GM10266 (cell line): ENCODE measurements at regions not wholly inside any gene's neighbourhood (a gene's known extent, or its start where the extent isn't known, plus 50 kb on each side); places are given as distances from the start of the nearest gene placed in this dataset.

Source experiments
- DNase-seq: peaks from one replicate; pipeline ENCODE4 v3.0.0; 2012; ENCODE audit errors: extremely low spot score
- TF ChIP-seq, protein P1 (sequence below): IDR thresholded peaks from 2 replicates; pipeline ENCODE4 v1.5.1; 2012; ENCODE audit warnings: mild to moderate bottlenecking, low read depth; ENCODE audit not compliant: control insufficient read depth, insufficient read depth; ENCODE audit errors: missing control alignments

DNA sequence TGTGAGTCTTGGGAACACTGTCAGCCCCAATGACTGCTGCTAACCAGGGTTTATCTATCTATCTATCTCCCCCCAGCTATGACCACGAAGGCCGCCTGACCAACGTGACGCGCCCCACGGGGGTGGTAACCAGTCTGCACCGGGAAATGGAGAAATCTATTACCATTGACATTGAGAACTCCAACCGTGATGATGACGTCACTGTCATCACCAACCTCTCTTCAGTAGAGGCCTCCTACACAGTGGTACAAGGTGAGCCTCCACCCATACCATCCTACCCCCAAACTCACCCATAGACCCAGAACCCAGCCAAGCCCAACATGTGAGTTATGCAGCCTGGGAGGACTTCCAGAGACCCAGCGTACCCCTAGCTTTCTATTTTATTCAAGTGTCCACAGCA is 65.4 kb upstream of the WWC1 start:
- TF ChIP-seq, protein P1, sequence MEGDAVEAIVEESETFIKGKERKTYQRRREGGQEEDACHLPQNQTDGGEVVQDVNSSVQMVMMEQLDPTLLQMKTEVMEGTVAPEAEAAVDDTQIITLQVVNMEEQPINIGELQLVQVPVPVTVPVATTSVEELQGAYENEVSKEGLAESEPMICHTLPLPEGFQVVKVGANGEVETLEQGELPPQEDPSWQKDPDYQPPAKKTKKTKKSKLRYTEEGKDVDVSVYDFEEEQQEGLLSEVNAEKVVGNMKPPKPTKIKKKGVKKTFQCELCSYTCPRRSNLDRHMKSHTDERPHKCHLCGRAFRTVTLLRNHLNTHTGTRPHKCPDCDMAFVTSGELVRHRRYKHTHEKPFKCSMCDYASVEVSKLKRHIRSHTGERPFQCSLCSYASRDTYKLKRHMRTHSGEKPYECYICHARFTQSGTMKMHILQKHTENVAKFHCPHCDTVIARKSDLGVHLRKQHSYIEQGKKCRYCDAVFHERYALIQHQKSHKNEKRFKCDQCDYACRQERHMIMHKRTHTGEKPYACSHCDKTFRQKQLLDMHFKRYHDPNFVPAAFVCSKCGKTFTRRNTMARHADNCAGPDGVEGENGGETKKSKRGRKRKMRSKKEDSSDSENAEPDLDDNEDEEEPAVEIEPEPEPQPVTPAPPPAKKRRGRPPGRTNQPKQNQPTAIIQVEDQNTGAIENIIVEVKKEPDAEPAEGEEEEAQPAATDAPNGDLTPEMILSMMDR: no peak
- DNase-seq: no peak

DNA sequence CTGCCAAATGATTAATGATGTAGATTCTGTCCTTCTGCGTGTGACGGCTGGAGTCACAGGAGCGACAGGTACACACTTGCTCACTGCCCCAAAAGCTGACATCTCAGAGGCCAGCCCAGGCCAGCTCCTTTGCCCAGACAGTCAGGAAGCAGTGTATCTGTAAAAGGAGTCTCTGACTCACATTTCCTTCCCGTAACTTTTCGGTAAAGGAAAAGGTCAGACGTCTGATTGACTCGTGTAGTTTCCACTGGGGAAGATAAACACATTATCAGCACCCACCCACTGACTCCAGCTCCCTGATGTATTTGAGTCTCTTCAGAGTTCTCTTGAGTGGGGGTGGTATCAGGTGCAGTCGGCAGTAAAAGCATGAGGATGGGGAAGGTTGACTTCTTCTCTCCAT is 64.4 kb upstream of the WWC1 start:
- no peak for DNase-seq
- TF ChIP-seq, protein P1: no peak

DNA sequence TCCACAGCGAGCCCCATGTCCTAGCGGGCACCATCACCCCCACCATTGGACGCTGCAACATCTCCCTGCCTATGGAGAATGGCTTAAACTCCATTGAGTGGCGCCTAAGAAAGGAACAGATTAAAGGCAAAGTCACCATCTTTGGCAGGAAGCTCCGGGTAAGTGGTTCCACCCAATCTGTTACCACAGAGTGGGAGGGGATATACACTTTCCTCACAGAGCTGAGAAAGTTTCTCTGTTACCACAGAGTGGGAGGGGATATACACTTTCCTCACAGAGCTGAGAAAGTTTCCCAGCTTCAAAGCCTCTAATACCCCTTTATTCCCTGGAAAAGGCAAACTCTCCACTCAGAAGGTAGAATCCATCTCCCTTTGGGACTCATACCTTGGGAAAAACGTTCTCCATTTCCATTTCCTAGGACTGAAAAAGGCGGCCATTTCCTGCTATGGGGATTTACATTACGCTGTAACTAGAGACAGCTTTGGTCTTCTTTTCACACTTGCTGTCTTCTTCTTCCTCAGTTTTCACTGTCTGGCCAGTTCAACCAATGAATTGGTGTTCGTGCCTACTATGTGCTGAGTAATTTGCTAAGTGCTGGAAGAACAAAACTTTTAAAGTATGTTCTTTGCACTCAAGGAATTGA is 63.4 kb upstream of the WWC1 start:
- DNase-seq: peak; percentile 26
- TF ChIP-seq, protein P1: no peak

DNA sequence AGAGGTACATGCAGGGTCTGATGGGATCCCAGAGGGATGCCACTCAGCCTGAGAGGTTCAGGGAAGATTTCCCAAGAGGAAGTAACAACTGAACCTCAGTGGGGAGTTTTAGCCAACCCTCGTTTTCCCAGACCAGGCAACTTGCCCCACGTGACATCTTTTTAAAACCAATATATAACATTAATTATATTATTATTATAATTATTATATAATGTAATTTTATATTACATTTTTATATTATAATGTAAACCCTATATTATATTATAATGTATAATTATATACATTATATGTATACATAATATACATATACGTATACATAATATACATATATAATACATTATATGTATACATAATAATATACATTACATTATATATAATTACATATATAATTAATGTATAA is 62.8 kb upstream of the WWC1 start:
- no peak for DNase-seq
- TF ChIP-seq, protein P1: no peak

DNA sequence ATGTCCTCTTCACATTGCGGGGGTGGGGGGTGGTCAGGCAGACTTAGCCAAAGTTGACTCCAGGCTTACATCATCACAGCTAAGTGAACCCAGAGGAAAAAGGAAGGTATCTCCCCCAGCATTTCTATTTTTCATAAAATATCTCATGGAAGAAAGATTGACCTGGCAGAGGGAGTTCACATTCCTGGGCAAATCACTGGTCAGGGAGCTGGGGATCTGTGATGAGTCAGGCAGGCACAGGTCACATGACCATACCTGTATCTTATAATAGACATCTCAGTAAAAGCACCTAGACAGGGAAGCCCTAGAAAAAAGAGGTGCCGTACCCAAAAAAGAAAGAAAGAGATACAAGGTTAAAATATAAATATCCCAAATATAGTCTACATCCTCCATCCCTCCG is 57.3 kb upstream of the WWC1 start:
- no peak for DNase-seq
- TF ChIP-seq, protein P1: no peak

DNA sequence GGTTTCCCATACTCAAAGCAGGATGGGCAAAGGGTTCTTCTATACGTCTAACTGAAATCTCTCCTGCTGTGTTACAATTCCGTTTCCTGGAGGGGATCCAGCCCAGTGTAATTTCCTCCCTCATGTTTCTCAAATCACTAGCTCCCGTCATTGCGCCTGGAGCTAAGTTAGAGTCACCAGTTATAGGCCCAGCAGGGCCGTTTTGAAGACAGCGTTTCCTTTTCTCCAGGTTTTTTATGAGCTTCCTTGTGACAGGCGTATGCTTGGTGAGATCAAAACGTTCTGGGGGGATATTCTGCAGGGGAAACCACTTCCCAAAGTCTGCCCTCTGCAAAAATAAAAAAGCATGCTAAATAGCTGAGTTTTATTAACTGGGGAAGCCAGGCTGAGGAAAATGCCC is 53.0 kb upstream of the WWC1 start:
- no peak for DNase-seq
- TF ChIP-seq, protein P1: no peak

DNA sequence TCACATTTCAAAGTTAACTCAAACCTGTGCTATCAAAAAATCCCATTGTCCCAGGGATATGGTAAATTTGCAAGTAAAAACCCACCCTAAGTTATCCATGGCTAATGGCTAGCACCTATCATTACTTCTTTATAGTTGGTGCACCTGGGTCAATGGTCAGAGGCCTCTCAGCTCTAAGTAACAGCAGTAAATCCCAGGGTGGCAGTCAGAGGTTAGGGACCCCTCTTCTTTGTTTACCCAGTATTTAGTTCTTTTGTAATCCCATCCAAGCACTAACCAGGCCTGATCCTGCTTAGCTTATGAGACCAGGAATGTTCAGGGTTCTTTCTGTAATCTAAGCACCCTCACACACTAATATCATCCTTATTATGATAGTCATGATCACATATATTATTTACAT is 52.1 kb upstream of the WWC1 start:
- no peak for DNase-seq
- TF ChIP-seq, protein P1: no peak
